Caco-2 (cell line): ENCODE measurements at regions not wholly inside any gene's neighbourhood (a gene's known extent, or its start where the extent isn't known, plus 50 kb on each side); places are given as distances from the start of the nearest gene placed in this dataset.

Experiments
- BruUV-seq: library from RNA; stranded (reverse); fragments of 400-500 nt; replicated peaks from 2 replicates; lab custom pipeline; 2021; lab: Mats Ljungman, UMichigan
- CTCF ChIA-PET: fragments of 300-600 bp; sonication (Branson Sonifier 250); formaldehyde crosslinking; loops from one replicate; lab custom pipeline; 2022; ENCODE audit warnings: antibody characterized with exemption; lab: Charles Lee
- POLR2A ChIA-PET: fragments of 300-600 bp; sonication (Branson Sonifier 250); formaldehyde crosslinking; loops from one replicate; lab custom pipeline; 2022; ENCODE audit warnings: antibody characterized with exemption; lab: Charles Lee
- DNase-seq, 2 experiments: peaks; one replicate each; pipeline versions ENCODE4 v3.0.0 to v3.0.0-alpha.2; 2020 to 2022
- H3K27me3 ChIP-seq: replicated peaks from 2 replicates; pipeline ENCODE4 v1.6.0; 2011; ENCODE audit warnings: low read length; ENCODE audit not compliant: control insufficient read depth, insufficient read depth
- H3K36me3 ChIP-seq: 2 replicates; pipeline ENCODE4 v1.5.1; 2011; ENCODE audit warnings: low read length; ENCODE audit not compliant: control insufficient read depth, insufficient read depth
- H3K4me1 ChIP-seq: fragments of 250-450 bp; sonication (Bioruptor Pico); 2 replicates; pipeline ENCODE4 v1.5.1; 2020; ENCODE audit warnings: mild to moderate bottlenecking
- H3K4me3 ChIP-seq: 2 replicates; pipeline ENCODE4 v1.5.1; 2011; ENCODE audit warnings: low read depth, mild to moderate bottlenecking, control low read depth, low read length
- H3K9me3 ChIP-seq: fragments of 250-450 bp; sonication (Bioruptor Pico); 2 replicates; pipeline ENCODE4 v1.5.1; 2020; ENCODE audit warnings: mild to moderate bottlenecking, moderate library complexity
- H3K27ac Mint-ChIP-seq: one replicate; pipeline ENCODE4 v1.8.0; 2022; ENCODE audit warnings: mixed read lengths; ENCODE audit not compliant: unreplicated experiment
- H3K27me3 Mint-ChIP-seq: one replicate; pipeline ENCODE4 v1.8.0; 2022; ENCODE audit warnings: mixed read lengths; ENCODE audit not compliant: insufficient read depth, unreplicated experiment
- H3K36me3 Mint-ChIP-seq: one replicate; pipeline ENCODE4 v1.8.0; 2022; ENCODE audit warnings: mild to moderate bottlenecking, mixed read lengths; ENCODE audit not compliant: insufficient read depth, unreplicated experiment
- H3K4me1 Mint-ChIP-seq: one replicate; pipeline ENCODE4 v1.8.0; 2022; ENCODE audit warnings: low read depth, mixed read lengths; ENCODE audit not compliant: unreplicated experiment
- H3K4me3 Mint-ChIP-seq: one replicate; pipeline ENCODE4 v1.8.0; 2022; ENCODE audit warnings: mild to moderate bottlenecking, moderate library complexity, mixed read lengths; ENCODE audit not compliant: unreplicated experiment
- H3K9me3 Mint-ChIP-seq: one replicate; pipeline ENCODE4 v1.8.0; 2022; ENCODE audit warnings: mixed read lengths; ENCODE audit not compliant: unreplicated experiment
- CTCF ChIP-seq, 2 experiments: fragments of 200-600 bp in 1 of 2; IDR thresholded peaks; 1 replicate in 1 of 2; 2 replicates in 1 of 2; pipeline versions ENCODE4 v1.5.1 to v1.8.0; 2011 to 2022; ENCODE audit warnings: antibody characterized with exemption in 1 of 2, control low read depth in 1 of 2, inconsistent platforms in 1 of 2, low read depth in 1 of 2, low read length in 1 of 2, mild to moderate bottlenecking in 1 of 2, moderate library complexity in 1 of 2; ENCODE audit not compliant: insufficient read depth in 1 of 2, severe bottlenecking in 1 of 2, unreplicated experiment in 1 of 2
- intact Hi-C: fragments of 100-400 bp; cut with micrococcal nuclease; formaldehyde crosslinking; loops from one replicate; pipeline ENCODE4 v1.10.0; 2022; ENCODE audit not compliant: unreplicated experiment

GRCh38 chr3:75059120-75059519 is 444.7 kb upstream of the CNTN3 start:
- ChIA-PET CTCF (no interaction called here), POLR2A (no interaction called here)
- no peaks in the 10 kb centered on the region for H3K27me3 ChIP-seq
- H3K9me3 ChIP-seq = no peaks in the 10 kb centered on the region
- no peaks in the 10 kb centered on the region for H3K4me1 ChIP-seq
- H3K4me1 Mint-ChIP-seq = no peaks in the 10 kb centered on the region
- no peak overlapping the region for H3K4me3 Mint-ChIP-seq
- no peaks in the 10 kb centered on the region for H3K36me3 ChIP-seq
- intact Hi-C loops = no loop called here
- H3K9me3 Mint-ChIP-seq = no peaks in the 10 kb centered on the region
- no peaks in the 10 kb centered on the region for H3K27me3 Mint-ChIP-seq
- no peaks in the 10 kb centered on the region for H3K36me3 Mint-ChIP-seq
- no peak for DNase-seq
- no peak overlapping the region for H3K4me3 ChIP-seq
- no TSS peak for BruUV-seq
- H3K27ac Mint-ChIP-seq = no peak overlapping the region
- no peak for TF ChIP-seq CTCF (IDR thresholded peaks at IDR 0.05; ENCODE audit: insufficient read depth in 1 of 2, low read depth in 1 of 2, low read length in 1 of 2, severe bottlenecking in 1 of 2, unreplicated experiment in 1 of 2)

GRCh38 chr3:75061806-75062205 is 447.3 kb upstream of the CNTN3 start:
- intact Hi-C loops = no loop called here
- BruUV-seq = no TSS peak
- TF ChIP-seq CTCF (IDR thresholded peaks at IDR 0.05; ENCODE audit: insufficient read depth in 1 of 2, low read depth in 1 of 2, low read length in 1 of 2, severe bottlenecking in 1 of 2, unreplicated experiment in 1 of 2) = no peak

GRCh38 chr3:75075158-75075557 is 460.7 kb upstream of the CNTN3 start:
- no peaks in the 10 kb centered on the region for H3K36me3 ChIP-seq
- intact Hi-C loops = no loop called here
- no peaks in the 10 kb centered on the region for H3K4me1 ChIP-seq
- no TSS peak for BruUV-seq
- DNase-seq = no peak
- ChIA-PET CTCF (no interaction called here), POLR2A (no interaction called here)
- H3K27me3 ChIP-seq = no peaks in the 10 kb centered on the region
- H3K9me3 ChIP-seq = no peaks in the 10 kb centered on the region
- no peaks in the 10 kb centered on the region for H3K36me3 Mint-ChIP-seq
- H3K27me3 Mint-ChIP-seq = no peaks in the 10 kb centered on the region
- no peak overlapping the region for H3K4me3 Mint-ChIP-seq
- no peak overlapping the region for H3K27ac Mint-ChIP-seq
- TF ChIP-seq CTCF (IDR thresholded peaks at IDR 0.05; ENCODE audit: insufficient read depth in 1 of 2, low read depth in 1 of 2, low read length in 1 of 2, severe bottlenecking in 1 of 2, unreplicated experiment in 1 of 2) = no peak
- H3K4me3 ChIP-seq = no peak overlapping the region
- no peaks in the 10 kb centered on the region for H3K4me1 Mint-ChIP-seq
- H3K9me3 Mint-ChIP-seq = no peaks in the 10 kb centered on the region

More at GRCh38 chr3:75061806-75062205, 447.3 kb upstream of the CNTN3 start:
- POLR2A ChIA-PET = no interaction called here
- DNase-seq = no peak
- no peaks in the 10 kb centered on the region for H3K27me3 ChIP-seq
- H3K9me3 ChIP-seq = no peaks in the 10 kb centered on the region; the same call in 1 of the 2 replicates
- CTCF ChIA-PET = no interaction called here
- no peaks in the 10 kb centered on the region for H3K4me1 ChIP-seq
- H3K4me1 Mint-ChIP-seq = no peaks in the 10 kb centered on the region
- H3K27ac Mint-ChIP-seq = no peak overlapping the region
- no peaks in the 10 kb centered on the region for H3K36me3 ChIP-seq
- H3K4me3 ChIP-seq = no peak overlapping the region
- H3K36me3 Mint-ChIP-seq = no peaks in the 10 kb centered on the region
- no peaks in the 10 kb centered on the region for H3K27me3 Mint-ChIP-seq
- H3K9me3 Mint-ChIP-seq = peaks cover 11% of the 10 kb centered on the region
- no peak overlapping the region for H3K4me3 Mint-ChIP-seq
